ENCODE measurements at regions not wholly inside any gene's neighbourhood (a gene's known extent, or its start where the extent isn't known, plus 50 kb on each side); places are given as distances from the start of the nearest gene placed in this dataset.
"Not testable (repeated sequence)": the region's sequence is repeated elsewhere in the genome, so short reads cannot be mapped to it uniquely, and the experiment has no call there.

GRCh38 chr20:29430531-29430930, 1826.9 kb upstream of the DEFB115 start:
- ChIA-PET POLR2A (no interaction called here), CTCF (no interaction called here)
- no peak overlapping the region for H3K27ac ChIP-seq (ENCODE audit: low read length)
- no peak for DNase-seq (ENCODE audit: low read depth, low spot score)
- TF ChIP-seq POLR2AphosphoS5 (IDR thresholded peaks at IDR 0.05; ENCODE audit: low read depth, low read length): no peak
- TF ChIP-seq TCF7L2 (IDR thresholded peaks at IDR 0.05; ENCODE audit: low read depth, low read length): no peak
- TF ChIP-seq CTCF (IDR thresholded peaks at IDR 0.05): no peak
- TF ChIP-seq REST (IDR thresholded peaks at IDR 0.05; ENCODE audit: insufficient read depth in 1 of 2, low read depth in 2 of 2, low read length in 1 of 2): no peak
- TF ChIP-seq SIN3A (IDR thresholded peaks at IDR 0.05; ENCODE audit: borderline replicate concordance, insufficient read depth, low read depth, low read length): no peak
- H3K9me3 ChIP-seq (ENCODE audit: control insufficient read depth, insufficient read depth, low read depth, low read length): no peaks in the 10 kb centered on the region
- 0 out of 2 replicates have a peak, but pooled peaks cover 2% of the 10 kb centered on the region for H3K27me3 ChIP-seq (ENCODE audit: control insufficient read depth, insufficient read depth, low read length)
- intact Hi-C loops (cut with micrococcal nuclease; ENCODE audit: unreplicated experiment): no loop called here
- BruUV-seq (replicated peaks): no TSS peak
- no peak for ATAC-seq
- H3K4me3 ChIP-seq (ENCODE audit: low read depth in 2 of 2, low read length in 2 of 2): no peak overlapping the region
- no peaks in the 10 kb centered on the region for H3K4me1 ChIP-seq (ENCODE audit: control insufficient read depth, insufficient read depth, low read length)
- no peaks in the 10 kb centered on the region for H3K36me3 ChIP-seq (ENCODE audit: control insufficient read depth, insufficient read depth, low read length)
- in situ Hi-C loops (cut with HindIII; ENCODE audit: low pct_unique_long_range_greater_than_20kb, low sequenced_read_pairs): no loop called here

- H3K4me1 ChIP-seq (ENCODE audit: control insufficient read depth, insufficient read depth, low read length); H3K36me3 ChIP-seq (ENCODE audit: control insufficient read depth, insufficient read depth, low read length); POLR2A ChIA-PET; ATAC-seq; H3K9me3 ChIP-seq (ENCODE audit: control insufficient read depth, insufficient read depth, low read depth, low read length); DNase-seq (ENCODE audit: low read depth, low spot score); BruUV-seq (replicated peaks); in situ Hi-C loops (cut with HindIII; ENCODE audit: low pct_unique_long_range_greater_than_20kb, low sequenced_read_pairs); H3K27me3 ChIP-seq (ENCODE audit: control insufficient read depth, insufficient read depth, low read length); CTCF ChIA-PET; H3K27ac ChIP-seq (ENCODE audit: low read length); H3K4me3 ChIP-seq (ENCODE audit: low read depth in 2 of 2, low read length in 2 of 2): not testable (repeated sequence)
- intact Hi-C loops (cut with micrococcal nuclease; ENCODE audit: unreplicated experiment): loop anchor here (10.0 kb wide), 1 partner anchor 324 kb away; no protein-coding TSS in a partner anchor
Observed at GRCh38 chr20:29440721-29441120, 1816.7 kb upstream of the DEFB115 start.

- BruUV-seq (replicated peaks); POLR2A ChIA-PET; H3K27ac ChIP-seq (ENCODE audit: low read length); H3K4me1 ChIP-seq (ENCODE audit: control insufficient read depth, insufficient read depth, low read length); H3K27me3 ChIP-seq (ENCODE audit: control insufficient read depth, insufficient read depth, low read length); in situ Hi-C loops (cut with HindIII; ENCODE audit: low pct_unique_long_range_greater_than_20kb, low sequenced_read_pairs); CTCF ChIA-PET; H3K36me3 ChIP-seq (ENCODE audit: control insufficient read depth, insufficient read depth, low read length); H3K9me3 ChIP-seq (ENCODE audit: control insufficient read depth, insufficient read depth, low read depth, low read length); ATAC-seq: not testable (repeated sequence)
- peak; percentile 94 for TF ChIP-seq CTCF (IDR thresholded peaks at IDR 0.05)
- peak overlapping the region; percentile 7 to 13; a peak in 3 of 4 replicates for H3K4me3 ChIP-seq (ENCODE audit: low read depth in 2 of 2, low read length in 2 of 2)
- DNase-seq (ENCODE audit: low read depth, low spot score): peak; percentile 77
- intact Hi-C loops (cut with micrococcal nuclease; ENCODE audit: unreplicated experiment): loop anchor here (10.0 kb wide), 1 partner anchor 322 kb away; no protein-coding TSS in a partner anchor
Observed at GRCh38 chr20:29443206-29443781, 1814.2 kb upstream of the DEFB115 start.
